ENCODE measurements at regions not wholly inside any gene's neighbourhood (a gene's known extent, or its start where the extent isn't known, plus 50 kb on each side); places are given as distances from the start of the nearest gene placed in this dataset.

DNA sequence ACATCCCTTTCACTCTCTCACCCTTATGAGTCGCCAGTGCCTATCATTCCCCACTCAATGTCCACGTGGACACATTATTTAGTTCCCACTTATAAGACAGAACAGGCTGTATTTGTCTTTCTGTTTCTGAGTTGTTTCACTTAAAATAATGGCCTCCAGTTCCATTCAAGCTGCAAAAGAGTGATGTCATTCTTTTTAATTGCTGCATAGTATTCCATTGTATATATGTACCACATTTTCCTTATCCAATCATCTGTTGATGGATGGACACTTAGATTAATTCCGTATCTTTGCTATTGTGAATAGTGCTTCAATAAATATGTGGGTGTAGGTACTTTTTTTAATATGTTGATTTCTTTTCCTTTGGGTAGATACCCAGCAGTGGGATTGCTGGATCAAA is 79.1 kb downstream of the ZNF365 start:
- no peak for DNase-seq (ENCODE audit: low spot score)

DNA sequence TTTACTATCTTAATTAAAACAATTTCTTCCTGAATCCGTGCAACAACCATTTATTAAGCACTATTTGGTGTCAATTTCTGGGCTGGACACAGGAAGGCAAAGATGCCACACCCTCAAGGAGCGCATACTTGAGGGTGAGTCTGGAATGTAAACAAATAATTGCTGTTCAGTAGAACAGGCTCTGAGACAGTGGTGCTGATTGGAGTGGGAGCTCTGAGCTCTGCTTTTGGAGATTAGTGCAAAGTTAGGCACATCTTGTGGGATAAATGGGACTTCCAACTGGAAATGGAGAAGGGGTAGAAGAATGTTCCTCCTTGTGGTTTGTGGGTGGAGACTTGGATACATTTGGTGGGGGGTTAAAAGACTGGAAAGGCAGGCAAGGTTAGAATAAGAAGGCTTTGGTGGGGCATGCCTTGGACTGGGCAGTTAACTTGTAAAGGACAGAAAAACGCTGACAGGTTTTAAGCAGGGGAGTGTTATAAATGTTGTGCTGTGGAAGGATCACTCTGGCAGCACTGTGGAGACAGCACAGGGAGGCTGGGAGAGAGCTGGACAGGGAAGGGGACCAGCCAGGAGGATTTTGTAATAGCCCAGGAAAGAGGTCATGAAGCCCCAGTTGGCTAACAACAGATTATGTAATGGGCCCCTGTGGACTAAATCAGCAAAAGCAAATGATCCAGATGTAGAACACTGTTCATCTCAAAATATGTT is 80.7 kb downstream of the ZNF365 start:
- DNase-seq (ENCODE audit: low spot score) = peak; percentile 85

- DNase-seq (ENCODE audit: low spot score) = peak; percentile 12
Measured at GRCh38 chr10:62456611-62457101, 82.5 kb downstream of the ZNF365 start.

- DNase-seq (ENCODE audit: low spot score) = no peak
Measured at GRCh38 chr10:62457196-62457595, 83.0 kb downstream of the ZNF365 start.

DNA sequence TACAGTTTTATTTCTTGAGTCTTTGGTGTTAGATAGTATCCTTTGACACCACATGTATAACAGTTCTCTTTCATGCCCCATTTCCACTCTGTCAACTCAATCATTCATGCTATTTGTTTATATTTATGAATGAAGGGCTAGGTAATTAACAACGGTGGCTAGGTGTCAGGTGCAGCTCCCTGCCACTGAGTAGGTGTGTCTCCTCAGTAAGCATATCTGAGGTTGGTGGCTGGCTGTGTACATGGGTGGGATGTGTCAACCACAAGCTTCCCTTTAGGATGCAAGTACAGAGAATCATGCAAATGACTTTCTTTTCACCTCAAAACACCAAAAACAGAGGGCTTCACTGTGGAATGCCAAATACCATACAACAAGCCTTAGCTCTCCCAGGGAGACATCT is 83.4 kb downstream of the ZNF365 start:
- no peak for DNase-seq (ENCODE audit: low spot score)

- peak; percentile 20 for DNase-seq (ENCODE audit: low spot score)
Measured at GRCh38 chr10:62459072-62459471, 84.9 kb downstream of the ZNF365 start.

DNA sequence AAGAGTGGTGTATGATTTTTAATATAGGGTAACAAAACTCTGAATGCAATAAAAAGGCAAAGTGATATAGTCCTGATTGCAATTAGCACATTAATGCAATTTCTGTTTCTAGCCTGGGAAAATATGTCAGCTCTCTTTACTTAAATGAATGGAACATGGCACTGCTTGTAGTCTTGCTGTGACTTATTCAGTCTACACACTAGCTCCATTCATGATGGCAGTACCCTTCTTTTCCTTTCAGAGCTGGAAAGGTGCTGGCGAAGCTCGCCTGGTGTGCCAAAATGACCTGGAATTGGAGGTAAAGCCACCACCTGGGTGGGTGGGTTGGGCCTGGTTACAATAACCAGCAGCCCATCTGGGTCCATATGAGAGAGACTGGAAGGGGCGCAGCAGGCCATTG is 85.3 kb downstream of the ZNF365 start:
- no peak for DNase-seq (ENCODE audit: low spot score)

DNA sequence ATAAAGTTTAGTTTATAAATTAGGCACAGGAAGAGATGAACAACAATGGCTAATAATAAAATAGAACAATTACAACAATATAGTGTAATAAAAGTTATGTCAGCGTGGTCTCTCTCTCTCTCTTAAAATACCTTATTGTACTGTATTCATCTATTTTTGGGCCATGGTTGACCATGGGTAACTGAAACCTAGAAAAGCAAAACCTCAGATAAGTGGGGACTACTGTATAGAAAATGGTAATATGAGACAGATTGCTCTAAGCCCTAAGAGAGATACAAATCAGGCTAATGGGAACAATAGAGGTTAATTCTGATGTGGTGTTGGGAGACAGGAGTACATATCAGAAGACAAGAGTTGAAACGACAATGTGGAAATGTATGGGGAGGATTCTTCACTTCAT is 86.2 kb downstream of the ZNF365 start:
- DNase-seq (ENCODE audit: low spot score) = no peak

DNA sequence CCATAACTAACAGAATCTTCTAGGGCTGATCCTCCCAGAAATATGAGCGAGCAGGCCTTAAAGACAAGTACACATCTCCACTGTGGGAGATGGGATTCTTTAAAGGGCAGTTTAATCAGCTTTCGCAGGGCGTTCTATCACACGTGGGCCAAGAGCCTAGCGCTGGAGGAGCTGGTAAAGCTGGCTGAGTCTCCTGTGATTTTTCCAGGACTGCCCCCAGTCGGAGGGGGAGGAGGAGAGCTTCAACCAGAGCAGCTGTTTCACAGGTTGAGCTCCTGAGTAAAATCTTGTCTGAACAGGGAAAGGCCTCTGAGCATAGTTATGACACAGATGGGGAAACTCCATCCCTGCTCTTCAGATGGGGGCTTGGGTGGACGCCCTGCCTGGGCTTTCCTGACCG is 87.0 kb downstream of the ZNF365 start:
- DNase-seq (ENCODE audit: low spot score) = no peak

- DNase-seq (ENCODE audit: low spot score) = no peak
Measured at GRCh38 chr10:62462461-62462860, 88.3 kb downstream of the ZNF365 start.

- no peak for DNase-seq (ENCODE audit: low spot score)
Measured at GRCh38 chr10:62463364-62463763, 89.2 kb downstream of the ZNF365 start.

GRCh38 chr10:62464308-62464707 is 90.1 kb downstream of the ZNF365 start:
- DNase-seq (ENCODE audit: low spot score) = no peak

GRCh38 chr10:62466590-62466989 is 92.4 kb downstream of the ZNF365 start:
- no peak for DNase-seq (ENCODE audit: low spot score)

GRCh38 chr10:62467527-62467926 is 93.4 kb downstream of the ZNF365 start:
- no peak for DNase-seq (ENCODE audit: low spot score)

DNA sequence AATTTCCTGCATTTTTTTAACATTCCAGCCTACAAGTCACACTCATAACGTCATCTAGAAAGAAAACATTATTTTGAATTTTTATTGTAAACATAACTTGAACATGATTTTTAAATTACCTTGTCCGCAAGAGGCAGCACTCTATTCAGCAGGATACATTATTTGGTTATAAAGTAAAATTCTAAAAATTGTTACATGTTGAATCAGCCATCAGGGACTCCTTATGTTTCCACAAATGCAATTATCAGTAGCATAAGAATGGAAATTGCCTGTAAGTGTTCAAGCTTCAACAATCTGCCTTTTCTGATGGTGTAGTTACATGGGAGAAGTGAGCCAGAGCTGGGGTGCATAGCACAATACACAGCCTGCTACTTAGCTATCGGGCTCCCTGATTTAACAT is 97.5 kb downstream of the ZNF365 start:
- no peak for DNase-seq (ENCODE audit: low spot score)

- DNase-seq (ENCODE audit: low spot score) = no peak
Measured at GRCh38 chr10:62473241-62473640, 99.1 kb downstream of the ZNF365 start.

GRCh38 chr10:62475551-62475950 is 101.4 kb downstream of the ZNF365 start:
- DNase-seq (ENCODE audit: low spot score) = no peak

- DNase-seq (ENCODE audit: low spot score) = no peak
Measured at GRCh38 chr10:62479523-62479922, 105.4 kb downstream of the ZNF365 start.

GRCh38 chr10:62480196-62480595 is 106.0 kb downstream of the ZNF365 start:
- no peak for DNase-seq (ENCODE audit: low spot score)

DNA sequence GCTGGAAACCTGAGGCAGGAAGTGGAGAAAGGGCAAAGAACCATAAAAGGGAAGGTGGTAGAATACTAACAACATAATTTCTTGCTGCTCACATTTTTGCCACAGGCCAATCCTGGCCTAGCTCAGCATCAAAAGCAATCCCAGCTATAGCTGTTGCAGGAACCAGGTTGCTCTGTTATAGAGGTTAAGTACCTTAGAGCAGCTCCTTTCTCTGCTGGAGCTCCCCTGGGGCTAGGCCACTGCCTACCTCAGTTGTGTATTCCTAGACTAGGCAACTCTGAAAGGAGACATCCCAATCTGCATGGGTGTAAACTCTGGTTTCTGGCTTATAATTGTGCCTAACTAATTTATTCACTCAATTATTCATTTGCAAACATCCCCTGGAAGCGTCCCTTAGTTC is 108.4 kb downstream of the ZNF365 start:
- DNase-seq (ENCODE audit: low spot score) = no peak

DNA sequence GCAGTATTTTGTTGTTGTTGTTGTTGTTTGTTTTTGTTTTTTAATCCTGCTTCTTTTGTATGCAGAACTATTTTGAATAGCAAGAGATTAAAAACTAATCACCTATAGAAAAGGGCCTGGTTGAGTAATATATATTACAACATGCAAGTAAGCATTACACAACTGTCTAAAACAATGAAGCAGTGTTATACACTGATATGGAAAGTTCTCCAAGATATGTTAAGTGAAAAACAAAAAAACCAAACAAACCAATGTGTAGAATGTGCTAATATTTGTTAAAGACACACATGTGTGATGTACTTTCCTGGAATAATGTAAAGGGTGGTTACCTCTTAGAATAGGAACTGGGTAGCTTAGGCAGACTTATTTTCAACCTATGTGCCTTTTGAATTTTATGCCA is 117.4 kb downstream of the ZNF365 start:
- DNase-seq (ENCODE audit: low spot score) = no peak

DNA sequence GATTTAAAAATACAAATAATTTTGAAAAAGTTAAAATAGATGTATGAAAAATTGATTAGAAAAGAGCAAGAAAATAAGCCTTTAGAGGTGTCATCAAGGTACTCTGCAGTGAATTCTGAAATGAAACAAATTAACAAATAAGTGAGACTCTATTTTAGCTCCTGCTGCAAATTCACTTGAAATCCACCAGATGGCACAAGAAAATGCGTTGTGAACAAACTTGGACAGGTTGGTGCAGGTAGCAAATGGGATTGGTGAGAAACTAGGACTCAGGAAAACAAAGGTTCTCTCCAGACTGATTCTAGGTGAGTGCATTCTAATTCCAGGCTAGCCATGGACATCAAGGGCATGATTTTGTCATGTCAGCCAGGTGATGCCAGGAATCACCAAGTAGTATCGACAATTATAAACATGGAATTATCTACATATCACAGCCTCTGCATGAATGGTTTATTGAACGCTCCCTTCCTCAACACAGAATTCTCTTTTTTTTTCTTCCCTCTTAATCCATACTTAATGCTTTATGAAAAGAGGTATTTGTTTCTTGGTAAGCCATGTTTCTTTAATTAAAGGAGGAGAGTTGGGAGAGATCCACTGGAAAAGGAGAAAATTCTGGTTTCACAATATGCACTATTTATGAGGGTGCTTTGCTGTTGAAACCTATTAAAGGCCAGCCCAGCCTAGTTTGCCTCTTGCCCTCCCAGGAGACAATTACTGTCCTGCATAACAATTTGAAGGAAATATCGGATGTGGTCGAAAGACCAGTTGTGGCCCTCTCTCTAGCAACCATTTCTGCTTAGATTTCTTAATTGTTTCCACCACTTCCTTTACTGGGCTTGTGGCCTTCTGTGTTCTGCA is 118.1 kb downstream of the ZNF365 start:
- peak; percentile 46 for DNase-seq (ENCODE audit: low spot score)

GRCh38 chr10:62492870-62493180 is 118.7 kb downstream of the ZNF365 start:
- no peak for DNase-seq (ENCODE audit: low spot score)

Measured in H4 (cell line).